Stimulated activated CD4-positive, alpha-beta T cell treated with anti-CD3 and anti-CD28 coated beads, Interleukin-12 subunit alpha, Interleukin-12 subunit beta, amount 100 ng/mL, for 4 hours (primary cell): ENCODE measurements at regions not wholly inside any gene's neighbourhood (a gene's known extent, or its start where the extent isn't known, plus 50 kb on each side); places are given as distances from the start of the nearest gene placed in this dataset.

Source experiments
- DNase-seq: peaks from one replicate; pipeline ENCODE4 v3.0.0-alpha.2; 2020

DNA sequence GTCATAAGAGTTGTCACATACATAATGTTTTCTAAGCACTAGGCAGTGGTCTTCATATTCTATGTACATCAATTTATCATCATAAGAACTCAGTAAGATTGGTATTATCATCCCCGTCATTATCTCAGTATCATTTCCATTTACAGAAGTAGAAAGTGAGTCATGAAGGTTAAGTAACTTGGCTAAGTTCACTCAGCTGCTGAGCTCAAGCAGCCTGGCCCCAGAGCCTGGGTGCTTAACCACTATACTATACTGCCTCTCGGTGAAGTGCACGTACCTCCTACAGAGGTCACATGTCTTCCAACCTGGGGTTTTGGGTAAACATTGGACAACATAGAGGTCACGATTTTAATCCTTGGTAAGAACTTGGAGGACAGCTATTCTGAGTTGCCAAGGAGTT, 161.5 kb upstream of the GATB start:
- no peak for DNase-seq

DNA sequence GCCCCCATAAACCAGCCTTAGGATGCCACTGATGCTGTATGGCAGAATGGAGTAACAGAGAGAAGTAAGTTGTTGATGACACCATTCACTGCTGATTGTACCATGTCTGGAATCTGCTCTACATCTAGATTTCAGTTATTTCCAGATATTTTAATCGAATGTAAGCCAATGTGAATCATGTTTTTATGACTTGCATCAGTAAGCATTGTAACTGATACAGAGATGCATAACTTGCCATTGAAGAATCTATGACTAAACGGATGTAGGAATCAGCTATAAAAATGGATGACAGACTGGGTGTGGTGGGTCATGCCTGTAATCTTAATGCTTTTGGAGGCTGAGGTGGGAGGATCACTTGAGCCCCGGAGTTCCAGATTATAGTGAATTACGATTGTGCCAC, 161.0 kb upstream of the GATB start:
- no peak for DNase-seq

DNA sequence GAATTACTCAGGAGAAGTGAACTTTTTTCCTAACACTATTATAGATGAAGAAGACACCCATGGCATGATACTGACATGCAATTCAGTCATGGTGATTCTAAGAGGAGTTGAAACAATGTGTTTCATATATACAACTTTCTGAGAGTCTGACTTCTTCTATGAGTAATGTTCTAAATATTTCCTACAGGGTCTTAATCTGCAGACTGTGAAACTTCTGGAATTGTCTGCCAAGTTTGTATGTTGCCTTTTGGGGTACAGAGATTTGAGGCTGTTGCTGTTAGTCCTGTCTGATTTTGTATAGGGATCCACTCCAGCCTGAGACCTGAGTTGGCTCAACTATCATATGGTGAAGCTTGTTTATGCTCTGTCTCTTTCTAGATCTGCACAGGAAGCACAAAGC, 160.6 kb upstream of the GATB start:
- DNase-seq, result no peak

DNA sequence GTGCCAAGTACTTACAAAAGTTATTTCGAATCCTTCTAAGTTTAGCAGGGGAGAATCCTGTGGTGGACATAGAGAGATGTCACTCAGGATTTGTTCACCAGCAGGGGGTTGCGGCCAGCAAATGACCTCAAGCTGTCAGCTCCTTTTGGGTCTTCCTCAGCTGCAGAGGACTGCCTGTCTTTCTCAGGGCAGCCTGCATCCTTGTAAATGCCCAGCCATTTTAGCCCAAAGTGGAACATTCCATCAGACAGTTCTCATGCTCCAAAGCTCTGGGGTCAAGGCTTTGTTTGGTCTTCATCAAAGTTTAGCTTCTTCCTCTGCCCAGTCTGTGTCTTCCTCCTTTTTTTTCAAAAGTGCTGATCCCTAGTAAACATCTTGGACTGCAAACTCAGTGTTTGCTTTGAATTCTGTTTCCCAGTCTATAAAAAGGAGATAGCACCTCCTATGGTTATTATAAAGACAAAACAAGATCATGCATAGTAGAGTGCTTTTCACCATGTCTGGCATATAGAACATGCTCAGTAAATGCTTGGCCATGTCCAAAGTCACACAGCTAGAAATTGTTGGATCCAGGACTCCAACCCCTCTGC, 156.4 kb upstream of the GATB start:
- DNase-seq, result no peak

DNA sequence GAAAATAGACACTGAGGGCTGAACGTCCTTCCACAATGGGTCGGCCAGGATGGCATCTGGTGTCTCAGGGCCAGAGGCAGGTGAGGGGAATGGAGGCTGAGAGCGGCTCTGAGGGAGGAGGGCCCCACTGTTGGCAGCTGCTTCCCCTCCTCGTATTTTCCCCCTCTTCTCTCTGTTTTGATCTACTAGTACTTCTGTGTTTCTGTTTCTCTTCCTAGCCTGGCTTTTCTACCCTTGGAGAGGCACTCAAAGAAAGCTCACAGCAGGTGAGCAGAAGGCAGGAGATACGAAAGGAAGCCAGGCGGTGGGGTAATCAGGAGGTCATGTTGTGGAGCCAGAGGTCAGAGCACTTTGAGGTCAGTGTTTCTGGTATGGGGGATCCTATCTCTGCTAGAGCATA, 151.8 kb upstream of the GATB start:
- DNase-seq, result no peak

DNA sequence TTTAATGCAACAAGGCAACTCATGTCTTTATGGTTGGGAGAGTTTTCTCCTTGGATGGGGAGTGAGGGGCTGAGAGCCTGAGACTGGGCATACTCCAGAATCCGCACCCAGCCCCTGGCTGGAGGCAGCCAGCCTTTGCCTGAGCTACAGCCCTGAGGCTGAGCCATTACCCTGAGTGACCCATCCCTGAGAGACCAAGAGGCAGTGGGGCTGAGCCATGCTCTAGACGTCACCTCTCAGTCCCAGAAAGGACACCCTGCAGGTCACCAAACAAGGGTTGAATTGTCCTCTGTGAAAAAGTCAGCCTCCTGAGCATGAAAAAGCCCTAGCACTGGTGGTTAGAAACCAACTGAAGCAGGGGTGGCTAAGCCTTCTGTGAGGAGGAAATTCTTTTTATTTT, 151.2 kb upstream of the GATB start:
- no peak for DNase-seq

DNA sequence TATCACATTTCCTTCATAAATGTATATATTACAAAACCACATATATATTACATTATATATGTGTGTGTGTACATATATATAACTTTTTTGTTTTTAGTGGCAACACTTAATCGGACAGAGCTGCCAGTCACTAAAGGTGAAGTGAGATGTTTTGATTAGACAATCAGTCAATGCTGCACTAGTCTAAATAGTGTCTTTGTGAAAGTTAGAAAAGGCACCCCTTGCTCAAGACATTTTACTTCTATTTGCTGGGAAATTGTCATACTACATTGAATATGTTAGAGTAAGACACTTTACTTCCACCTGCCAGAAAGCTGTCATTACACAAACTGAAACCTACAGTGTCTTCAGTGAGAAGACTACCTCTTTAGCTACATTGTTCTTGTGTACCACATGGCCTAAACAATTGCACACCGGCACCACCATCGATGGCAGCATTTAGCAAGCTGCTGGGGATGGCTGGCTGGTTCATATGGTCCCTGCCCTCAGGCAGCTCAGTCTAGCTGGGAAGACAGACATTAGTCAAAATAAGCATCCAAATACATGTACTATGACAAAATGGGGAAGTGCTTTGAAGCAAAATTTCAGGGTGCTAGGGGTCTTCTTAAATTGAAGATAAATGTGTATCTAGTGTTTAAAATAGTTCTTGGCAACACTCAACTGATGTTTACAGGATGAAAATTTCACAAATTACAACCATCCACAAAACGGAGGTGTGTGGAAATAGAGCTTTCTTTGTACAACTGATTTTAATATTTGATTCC, 148.1 kb upstream of the GATB start:
- no peak for DNase-seq

DNA sequence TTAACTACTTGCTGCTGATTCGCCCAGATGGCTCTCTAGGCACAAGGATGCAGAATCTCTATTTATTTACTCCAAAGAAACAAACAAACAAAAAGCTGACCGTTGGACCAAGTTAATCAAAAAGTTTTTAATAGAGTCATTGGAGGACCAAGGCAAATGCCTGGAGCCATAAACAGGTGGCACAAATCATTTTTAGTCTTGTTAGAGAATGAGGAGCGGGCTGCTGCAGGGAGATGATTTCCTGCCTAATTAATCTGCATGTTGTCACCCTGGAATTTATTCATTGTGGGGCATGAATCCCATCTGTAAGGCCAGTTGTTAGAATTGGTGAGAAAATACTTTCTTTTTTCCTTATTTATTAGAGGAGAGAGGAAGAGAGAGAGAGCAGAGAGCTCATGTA, 147.4 kb upstream of the GATB start:
- no peak for DNase-seq

DNA sequence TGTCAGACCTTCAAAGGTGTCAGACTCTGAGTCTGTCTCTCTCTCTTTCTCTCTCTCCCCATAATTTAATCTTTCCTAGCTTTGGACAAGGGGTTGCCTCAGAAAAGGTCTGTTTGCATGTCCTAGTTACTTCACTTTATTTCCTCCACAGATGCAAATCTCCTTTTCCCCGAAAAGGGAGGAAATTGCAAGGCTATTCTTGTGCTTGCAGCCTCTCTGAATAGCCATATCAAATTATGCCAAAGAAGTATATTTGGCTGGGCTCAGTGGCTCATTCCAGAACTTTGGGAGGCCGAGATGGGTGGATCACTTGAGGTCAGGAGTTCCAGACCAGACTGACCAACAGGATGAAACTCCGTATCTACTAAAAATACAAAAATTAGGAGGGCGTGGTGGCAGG, 145.6 kb upstream of the GATB start:
- DNase-seq, result no peak

DNA sequence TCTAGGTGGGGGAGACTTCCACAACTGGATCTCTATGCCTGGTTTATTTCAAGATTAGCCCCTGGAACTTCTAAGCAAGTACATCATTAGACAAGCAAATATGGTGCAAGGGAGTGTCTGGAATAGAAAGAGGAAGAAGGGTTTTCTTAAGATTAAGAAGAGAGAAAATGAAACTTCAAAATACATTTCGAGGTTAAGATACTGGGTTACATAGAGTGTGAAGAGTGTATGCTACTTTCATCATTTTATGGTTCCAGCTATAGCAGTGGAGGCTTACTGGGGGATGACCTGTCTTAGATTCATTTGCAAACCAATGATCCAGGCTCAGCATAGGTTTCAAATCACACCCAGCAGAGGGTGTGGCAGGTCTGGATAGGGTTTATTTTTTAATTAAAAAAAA, 144.4 kb upstream of the GATB start:
- no peak for DNase-seq

DNA sequence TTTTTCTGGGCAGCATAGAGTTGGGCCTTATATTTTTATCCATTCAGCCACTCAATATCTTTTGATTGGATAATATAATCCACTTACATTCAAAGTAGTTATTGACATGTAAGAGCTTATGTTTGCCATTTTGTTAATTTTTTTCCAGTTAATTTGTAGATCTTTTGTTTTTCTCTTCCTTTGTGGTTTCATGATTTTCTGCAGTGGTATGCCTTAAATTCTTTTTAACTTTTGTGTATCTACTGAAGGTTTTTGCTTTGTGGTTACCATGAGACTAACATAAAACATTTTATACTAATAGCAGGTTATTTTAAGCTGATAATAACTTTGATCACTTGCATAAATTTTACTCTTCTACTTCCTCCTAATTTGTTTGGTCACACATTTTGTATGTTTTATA, 140.8 kb upstream of the GATB start:
- no peak for DNase-seq

DNA sequence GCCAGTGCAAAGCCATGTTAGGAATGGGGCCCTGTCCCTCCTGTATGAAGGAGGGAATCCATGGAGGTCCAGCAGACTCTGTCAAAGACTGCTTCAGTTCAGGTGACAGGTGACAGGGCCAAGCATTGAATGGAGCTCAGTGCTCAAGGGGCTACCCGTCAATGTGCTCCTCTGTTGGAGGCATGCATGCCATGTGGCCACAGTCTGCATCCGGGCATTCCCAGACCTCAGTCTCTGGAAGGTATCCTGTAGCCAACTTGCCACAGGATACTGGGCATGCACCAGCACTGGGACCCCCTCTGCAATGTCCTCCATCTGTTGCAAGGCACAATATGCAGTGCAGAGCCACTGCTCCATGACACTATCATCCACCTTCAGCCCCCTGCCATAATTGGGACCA, 136.1 kb upstream of the GATB start:
- DNase-seq, result no peak

DNA sequence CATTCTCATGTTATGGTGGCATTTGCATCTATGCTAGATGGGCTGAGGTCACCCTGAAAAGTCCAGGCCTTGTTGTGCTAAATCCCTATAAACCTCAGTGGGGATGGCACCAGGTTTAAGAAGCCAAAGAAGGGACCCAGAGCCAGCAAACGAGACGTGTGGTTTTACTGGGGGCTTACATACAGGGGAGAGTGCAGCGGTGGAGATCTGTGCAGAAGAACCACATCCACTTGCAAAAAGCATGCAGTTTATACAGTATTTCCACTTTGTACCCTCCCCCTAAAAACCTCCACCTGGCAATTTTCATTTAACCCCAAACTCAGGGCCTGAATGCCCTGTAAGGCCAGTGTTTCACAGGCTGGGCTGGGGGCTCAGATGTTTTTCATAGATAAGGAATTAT, 134.9 kb upstream of the GATB start:
- DNase-seq, result no peak

DNA sequence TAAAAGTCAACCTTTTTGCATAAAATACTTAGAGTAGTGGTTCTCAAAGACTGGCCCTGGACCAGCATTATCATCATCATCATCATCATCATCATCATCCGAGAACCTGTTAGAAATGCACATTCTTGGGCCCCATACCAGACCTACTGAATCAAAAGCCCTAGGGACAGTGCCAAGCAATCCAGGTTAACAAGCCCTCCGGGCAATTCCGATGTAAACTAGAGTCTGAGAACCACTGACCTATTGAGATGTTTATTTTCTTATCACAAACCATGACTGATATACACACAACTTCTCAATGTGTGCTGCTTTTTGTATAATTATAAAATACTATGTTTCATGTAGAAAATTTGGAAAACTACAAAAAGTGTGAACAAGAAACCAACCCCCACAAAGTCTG, 133.4 kb upstream of the GATB start:
- no peak for DNase-seq

DNA sequence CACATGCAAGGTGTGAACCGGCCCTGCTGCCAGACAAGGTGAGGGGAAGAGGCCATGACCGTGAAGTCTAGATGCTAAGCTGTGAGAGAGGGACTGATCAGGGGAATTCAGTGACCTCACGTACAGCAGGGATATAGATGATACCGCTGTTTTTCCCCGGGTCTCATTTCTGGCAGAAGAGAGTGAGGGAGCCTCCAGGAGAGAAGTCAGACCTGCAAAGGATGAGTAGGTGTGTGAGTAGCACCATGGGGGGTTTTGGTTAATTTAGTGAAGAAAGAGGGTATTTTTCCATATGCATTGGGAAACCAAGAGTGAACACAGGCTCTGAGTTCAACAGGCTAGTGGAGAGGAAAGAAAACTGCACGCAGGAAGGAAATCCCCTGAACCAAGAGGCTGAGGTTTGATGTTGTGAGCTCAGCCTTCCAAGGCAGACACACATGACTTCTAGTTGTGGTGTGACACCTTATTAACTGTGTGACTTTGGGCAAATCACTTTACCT, 127.6 kb upstream of the GATB start:
- no peak for DNase-seq

DNA sequence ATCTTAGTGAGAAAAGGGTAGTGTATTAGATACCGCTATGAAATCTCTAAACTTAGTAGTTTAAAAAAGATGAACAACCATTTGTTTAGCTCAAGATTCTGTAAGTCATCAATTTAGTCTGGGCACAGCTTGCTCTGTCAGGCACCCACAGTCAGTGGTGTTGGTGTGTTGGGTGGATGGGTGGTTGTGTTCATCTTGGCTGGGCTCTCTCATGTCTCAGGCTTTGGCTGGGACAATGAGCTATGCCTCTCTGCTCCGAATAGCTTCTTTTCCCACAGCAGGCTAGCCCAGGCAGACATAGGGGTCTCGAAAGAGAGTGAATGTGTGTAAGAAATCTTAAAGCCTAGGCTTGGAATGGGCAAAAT, 127.0 kb upstream of the GATB start:
- no peak for DNase-seq

DNA sequence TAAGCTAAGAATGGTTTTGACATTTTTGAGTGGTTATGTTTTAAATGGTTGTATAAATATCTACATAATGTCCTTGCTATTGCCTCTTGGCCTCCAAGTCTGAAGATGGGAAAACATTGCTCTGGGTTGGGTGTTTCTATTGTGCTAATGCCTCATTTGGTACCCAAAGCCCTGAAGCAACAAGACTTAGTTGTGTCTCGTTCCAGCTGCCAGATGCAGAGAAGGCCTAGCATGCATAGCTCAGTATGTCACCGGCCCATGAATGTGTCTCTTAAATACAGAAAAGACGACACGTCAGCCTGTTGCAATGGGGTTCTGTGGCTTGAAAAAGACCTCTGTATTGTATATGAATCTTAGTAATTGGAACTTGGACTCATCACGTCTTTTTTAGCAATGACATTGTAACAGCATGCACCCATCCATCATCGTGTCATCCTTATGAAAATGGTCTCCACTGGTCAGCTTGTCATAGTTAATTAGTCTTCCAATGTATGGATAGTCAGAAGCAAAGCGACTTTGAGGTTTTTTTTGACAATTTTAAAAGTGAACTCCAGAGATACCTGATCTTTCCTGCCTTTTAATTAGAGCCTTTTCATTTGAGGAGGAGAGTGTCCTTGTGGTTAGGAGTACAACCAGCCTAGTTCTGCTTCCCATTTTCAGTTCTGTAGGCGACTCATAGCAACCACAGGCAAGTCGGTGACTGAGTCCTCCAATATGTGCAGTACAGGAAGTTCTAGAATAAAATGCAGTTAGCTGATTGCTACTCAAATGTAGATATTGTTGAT, 126.4 kb upstream of the GATB start:
- no peak for DNase-seq

DNA sequence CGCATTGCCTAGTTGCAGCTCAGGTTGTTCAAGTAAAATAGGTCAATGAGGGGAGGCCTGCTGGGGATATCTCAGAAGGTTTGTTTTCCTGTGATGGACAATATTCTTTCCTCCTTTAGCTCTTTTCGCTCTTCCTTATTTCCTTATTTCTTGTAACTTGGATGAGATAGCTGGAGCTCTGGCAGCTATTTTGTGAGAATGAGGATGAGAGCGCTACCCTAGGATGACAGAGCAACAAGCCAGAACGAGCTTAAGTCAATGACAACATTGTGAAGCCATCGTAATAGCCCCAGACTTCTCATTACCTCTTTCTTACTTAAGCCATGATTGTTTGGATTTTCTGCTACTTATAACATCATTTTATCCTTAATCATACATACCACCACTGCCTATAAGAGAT, 124.3 kb upstream of the GATB start:
- DNase-seq, result no peak

DNA sequence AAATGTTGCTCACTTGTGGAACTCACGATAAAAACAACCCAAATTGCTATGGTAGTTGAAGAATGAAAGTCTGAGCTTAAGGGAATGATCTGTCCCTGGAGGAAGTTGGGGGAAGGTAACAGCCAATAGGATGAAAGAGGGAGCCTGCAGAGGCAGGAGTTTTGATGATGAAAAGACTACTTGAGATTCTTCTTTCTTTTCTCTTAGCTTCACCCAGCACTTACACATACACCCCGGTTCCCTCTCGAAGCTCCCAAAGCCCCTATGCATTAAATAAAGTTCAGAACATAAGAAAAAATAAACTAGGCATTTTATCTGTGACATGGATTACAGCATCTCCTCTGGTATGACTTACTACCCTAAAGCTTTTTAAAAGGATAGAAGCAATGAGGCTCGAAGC, 122.9 kb upstream of the GATB start:
- DNase-seq, result no peak

DNA sequence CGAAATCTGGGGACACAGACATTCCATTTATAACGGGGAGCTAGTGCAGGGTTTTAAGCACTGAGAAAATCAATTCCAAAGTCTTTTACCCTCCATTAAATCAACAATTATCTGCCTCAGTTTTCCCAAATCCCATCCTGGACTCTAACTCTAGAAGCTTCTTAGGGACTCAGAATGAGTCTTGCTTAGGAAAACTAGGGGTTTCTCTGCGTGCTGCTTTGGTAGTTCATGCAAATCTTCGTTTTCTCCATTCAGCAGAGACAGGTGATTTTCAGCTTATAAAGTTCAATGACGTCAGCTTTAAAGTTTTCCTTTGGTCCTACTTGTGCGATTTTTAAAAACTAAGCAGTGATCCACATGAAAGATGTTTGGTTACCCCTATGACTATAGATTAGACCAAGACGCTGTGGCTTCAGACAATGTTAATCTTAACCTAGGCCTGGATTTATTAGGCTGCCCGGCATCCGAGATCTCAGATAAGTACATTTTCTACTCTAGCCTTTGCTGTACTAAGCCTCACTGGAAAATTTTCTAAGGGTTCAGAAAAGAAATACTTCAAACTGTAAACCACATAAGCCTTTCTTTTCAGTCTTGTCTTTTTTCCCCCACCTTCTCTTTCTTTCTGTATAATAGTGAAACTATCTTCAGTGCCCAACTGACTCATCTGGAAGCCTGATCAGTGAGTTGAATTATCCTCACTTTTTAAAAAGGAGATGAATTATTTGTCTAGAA, 121.4 kb upstream of the GATB start:
- no peak for DNase-seq

DNA sequence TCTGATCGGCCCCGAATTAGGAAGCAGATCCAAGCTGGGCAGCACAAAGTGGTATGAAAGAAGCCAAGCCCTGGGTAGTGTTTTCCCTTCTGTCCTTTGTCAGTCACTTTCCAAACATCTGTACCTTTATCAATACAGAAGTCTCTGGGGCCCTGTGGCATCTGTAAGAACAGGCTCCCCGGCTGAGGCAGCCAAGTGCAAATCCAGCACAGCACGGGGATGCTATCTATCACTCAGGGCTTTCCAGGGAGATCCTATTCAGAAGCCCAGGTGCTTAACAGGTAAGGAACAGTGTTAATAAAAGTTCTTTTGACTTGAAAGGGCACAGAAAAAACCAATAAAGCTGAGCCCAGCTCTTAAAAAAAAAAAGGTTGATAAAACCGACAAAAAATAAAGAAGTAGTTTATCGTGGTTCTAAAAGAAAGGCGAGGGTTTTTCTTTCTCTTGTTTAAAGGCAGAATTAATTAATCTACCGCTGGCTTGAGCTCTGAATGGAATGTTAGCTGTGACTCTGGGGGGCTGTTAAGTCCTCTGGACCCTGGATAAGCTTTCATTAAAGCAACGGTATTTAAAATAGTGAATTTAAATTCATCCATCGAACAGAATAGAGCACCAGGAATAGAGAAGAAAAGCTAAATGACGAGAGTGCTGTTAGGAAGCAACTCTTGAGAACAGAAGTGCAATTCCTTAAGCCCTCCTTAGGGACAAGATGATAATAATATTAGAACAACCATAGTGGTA, 119.1 kb upstream of the GATB start:
- DNase-seq, result no peak

DNA sequence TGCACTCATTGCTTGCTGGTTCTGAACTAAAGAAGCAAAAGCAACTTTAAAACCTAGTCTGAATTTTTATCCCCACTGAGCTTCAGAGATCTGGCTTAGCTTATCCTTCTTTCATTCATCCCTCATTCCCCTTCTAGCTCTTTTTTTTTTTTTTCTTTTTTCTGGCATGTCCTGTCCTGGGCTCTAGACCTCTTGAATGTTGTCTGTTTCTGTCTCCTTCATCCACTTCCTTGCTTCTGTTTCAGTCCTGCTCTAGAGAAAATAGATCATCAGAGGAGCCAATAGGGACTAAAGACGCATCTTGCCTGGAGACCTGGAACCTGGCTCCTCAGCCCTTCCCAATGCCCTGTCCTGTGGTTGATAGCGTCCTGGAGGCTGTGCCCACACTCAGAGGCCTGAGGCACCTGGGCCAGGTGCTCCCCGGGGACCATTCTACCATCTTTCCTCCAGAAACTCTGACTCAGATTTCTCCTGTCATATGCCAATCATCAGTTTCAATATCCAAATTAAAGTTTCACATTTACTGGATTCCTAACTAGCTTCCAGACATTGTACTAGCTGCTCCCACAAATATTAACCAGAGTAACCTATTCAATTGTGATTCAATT, 115.7 kb upstream of the GATB start:
- no peak for DNase-seq
